GM12801 (cell line): ENCODE measurements at regions not wholly inside any gene's neighbourhood (a gene's known extent, or its start where the extent isn't known, plus 50 kb on each side); places are given as distances from the start of the nearest gene placed in this dataset.

Source experiments
- TF ChIP-seq, protein P1 (sequence below): IDR thresholded peaks from one replicate; pipeline ENCODE4 v1.5.1; 2011; ENCODE audit warnings: control low read depth; ENCODE audit not compliant: insufficient read length; ENCODE audit errors: extremely low read depth

DNA sequence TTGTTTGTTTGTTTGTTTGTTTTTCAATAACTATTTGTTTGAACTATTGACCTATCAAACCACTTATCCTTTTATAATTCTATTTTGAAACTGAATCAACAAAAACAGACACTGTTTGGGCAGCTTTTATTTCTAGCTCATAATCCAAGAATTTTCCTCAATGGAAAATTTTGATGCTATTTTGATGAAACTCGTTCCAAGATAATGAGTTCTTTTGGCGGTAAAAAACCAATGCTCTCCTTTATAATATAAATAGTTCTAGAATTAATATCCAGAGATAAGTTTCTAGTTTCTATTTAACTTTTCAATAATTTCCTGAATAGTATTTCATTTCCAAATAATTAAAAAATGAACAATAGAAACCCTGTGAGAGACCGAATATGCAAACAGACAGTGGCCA is 146.5 kb upstream of the EDNRB start:
- TF ChIP-seq, protein P1, sequence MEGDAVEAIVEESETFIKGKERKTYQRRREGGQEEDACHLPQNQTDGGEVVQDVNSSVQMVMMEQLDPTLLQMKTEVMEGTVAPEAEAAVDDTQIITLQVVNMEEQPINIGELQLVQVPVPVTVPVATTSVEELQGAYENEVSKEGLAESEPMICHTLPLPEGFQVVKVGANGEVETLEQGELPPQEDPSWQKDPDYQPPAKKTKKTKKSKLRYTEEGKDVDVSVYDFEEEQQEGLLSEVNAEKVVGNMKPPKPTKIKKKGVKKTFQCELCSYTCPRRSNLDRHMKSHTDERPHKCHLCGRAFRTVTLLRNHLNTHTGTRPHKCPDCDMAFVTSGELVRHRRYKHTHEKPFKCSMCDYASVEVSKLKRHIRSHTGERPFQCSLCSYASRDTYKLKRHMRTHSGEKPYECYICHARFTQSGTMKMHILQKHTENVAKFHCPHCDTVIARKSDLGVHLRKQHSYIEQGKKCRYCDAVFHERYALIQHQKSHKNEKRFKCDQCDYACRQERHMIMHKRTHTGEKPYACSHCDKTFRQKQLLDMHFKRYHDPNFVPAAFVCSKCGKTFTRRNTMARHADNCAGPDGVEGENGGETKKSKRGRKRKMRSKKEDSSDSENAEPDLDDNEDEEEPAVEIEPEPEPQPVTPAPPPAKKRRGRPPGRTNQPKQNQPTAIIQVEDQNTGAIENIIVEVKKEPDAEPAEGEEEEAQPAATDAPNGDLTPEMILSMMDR, result no peak

- TF ChIP-seq, protein P1, result no peak
Observed at GRCh38 chr13:78061806-78062205, 143.2 kb upstream of the EDNRB start.

DNA sequence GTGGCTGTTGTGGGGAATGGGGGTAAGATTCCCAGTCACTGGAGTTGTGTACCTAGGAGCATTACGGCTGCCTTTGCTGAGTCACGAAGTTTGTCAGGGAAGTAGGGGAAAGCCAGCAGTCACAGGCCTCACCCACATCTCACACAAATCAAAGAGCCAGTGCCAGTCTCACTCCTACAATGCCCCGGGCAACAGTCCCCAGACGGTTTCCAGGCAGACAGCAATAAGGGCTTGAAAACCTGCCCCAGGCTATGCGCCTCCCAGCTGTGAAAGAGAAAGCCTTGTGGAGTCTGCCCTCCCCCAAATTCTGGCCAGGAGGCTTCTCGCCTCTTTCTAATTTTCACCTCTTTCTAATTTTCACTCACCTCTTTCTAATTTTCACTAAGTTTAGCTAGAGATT is 142.3 kb upstream of the EDNRB start:
- TF ChIP-seq, protein P1, result no peak

- TF ChIP-seq, protein P1, result no peak
Observed at GRCh38 chr13:78054157-78054556, 135.5 kb upstream of the EDNRB start.

GRCh38 chr13:78047151-78047550 is 128.5 kb upstream of the EDNRB start:
- TF ChIP-seq, protein P1, result no peak

DNA sequence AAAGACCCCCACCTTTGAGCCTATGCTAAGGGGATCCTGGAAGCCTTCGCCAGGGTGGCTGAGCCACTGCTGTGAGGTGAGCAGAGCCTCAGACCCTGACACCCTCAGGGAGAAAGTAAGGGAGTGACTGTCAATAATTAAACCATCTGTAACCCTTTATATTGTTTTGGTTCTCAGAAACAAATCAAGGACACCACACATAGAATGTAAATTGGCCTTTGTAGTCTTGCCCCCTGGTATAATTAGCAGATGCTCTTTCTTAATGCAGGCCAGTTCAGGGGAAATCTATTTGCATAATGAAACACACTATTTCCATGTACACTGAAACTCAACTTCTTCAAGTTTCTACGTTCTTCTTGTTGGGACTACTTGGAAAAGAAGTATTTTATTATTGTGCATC is 127.7 kb upstream of the EDNRB start:
- TF ChIP-seq, protein P1, result no peak

DNA sequence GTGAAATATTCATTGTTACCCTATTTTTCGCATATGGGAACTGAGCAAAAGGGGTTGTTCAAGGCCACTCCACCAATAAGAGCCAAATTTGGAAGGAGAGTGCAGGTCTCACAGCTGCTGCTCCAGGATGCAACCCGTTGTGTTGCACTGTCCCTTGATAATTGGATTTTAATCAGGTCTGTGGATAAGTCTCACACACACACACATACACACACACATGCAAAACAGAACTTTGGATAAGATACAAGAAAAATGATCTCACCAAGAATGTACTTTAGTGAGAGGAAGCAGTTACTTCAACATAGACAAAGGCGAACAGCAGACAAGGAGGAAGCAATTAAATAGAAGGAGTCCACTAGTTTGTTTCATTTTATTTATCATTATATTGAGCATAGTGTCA is 127.3 kb upstream of the EDNRB start:
- TF ChIP-seq, protein P1, result no peak
